ENCODE measurements at regions not wholly inside any gene's neighbourhood (a gene's known extent, or its start where the extent isn't known, plus 50 kb on each side); places are given as distances from the start of the nearest gene placed in this dataset.

- Histone ChIP-seq H3K9me3 (ENCODE audit: control insufficient read depth, insufficient read depth, low read length) (no peaks in the 10 kb centered on the region), H3K4me1 (ENCODE audit: control insufficient read depth, insufficient read depth, low read length) (no peaks in the 10 kb centered on the region), H3K36me3 (ENCODE audit: control insufficient read depth, insufficient read depth, low read length) (no peaks in the 10 kb centered on the region), H3K27me3 (ENCODE audit: control insufficient read depth, insufficient read depth, low read length) (no peaks in the 10 kb centered on the region), H3K27ac (ENCODE audit: low read length) (no peak overlapping the region), H3K4me3 (ENCODE audit: low read length) (no peak overlapping the region)
- no peak for DNase-seq (ENCODE audit: low read depth, low spot score)
- no CpG with 5 or more reads among the region's 4 CpGs for WGBS (ENCODE audit: insufficient coverage, insufficient read length)
Measured at GRCh38 chr14:97554597-97554996, 757.4 kb downstream of the VRK1 start.

GRCh38 chr14:97564334-97564733 lies 767.2 kb downstream of the VRK1 start:
- H3K4me3 ChIP-seq (ENCODE audit: low read length), result no peak overlapping the region
- no peaks in the 10 kb centered on the region for H3K36me3 ChIP-seq (ENCODE audit: control insufficient read depth, insufficient read depth, low read length)
- no peak for DNase-seq (ENCODE audit: low read depth, low spot score)
- no peak overlapping the region for H3K27ac ChIP-seq (ENCODE audit: low read length)
- H3K9me3 ChIP-seq (ENCODE audit: control insufficient read depth, insufficient read depth, low read length), result no peaks in the 10 kb centered on the region
- no CpG with 5 or more reads among the region's 3 CpGs for WGBS (ENCODE audit: insufficient coverage, insufficient read length)
- H3K27me3 ChIP-seq (ENCODE audit: control insufficient read depth, insufficient read depth, low read length), result no peaks in the 10 kb centered on the region
- H3K4me1 ChIP-seq (ENCODE audit: control insufficient read depth, insufficient read depth, low read length), result no peaks in the 10 kb centered on the region

- H3K27ac ChIP-seq (ENCODE audit: low read length), result no peak overlapping the region
- H3K4me3 ChIP-seq (ENCODE audit: low read length), result no peak overlapping the region
- no peaks in the 10 kb centered on the region for H3K27me3 ChIP-seq (ENCODE audit: control insufficient read depth, insufficient read depth, low read length)
- DNase-seq (ENCODE audit: low read depth, low spot score), result no peak
- H3K4me1 ChIP-seq (ENCODE audit: control insufficient read depth, insufficient read depth, low read length), result 0 out of 2 replicates have a peak, but pooled peaks cover 1% of the 10 kb centered on the region
- WGBS (ENCODE audit: insufficient coverage, insufficient read length), result no CpG with 5 or more reads among the region's 5 CpGs
- no peaks in the 10 kb centered on the region for H3K9me3 ChIP-seq (ENCODE audit: control insufficient read depth, insufficient read depth, low read length)
- no peaks in the 10 kb centered on the region for H3K36me3 ChIP-seq (ENCODE audit: control insufficient read depth, insufficient read depth, low read length)
Measured at GRCh38 chr14:97571201-97571600, 774.0 kb downstream of the VRK1 start.

- H3K27me3 ChIP-seq (ENCODE audit: control insufficient read depth, insufficient read depth, low read length), result no peaks in the 10 kb centered on the region
- no peaks in the 10 kb centered on the region for H3K36me3 ChIP-seq (ENCODE audit: control insufficient read depth, insufficient read depth, low read length)
- no peaks in the 10 kb centered on the region for H3K9me3 ChIP-seq (ENCODE audit: control insufficient read depth, insufficient read depth, low read length)
- H3K4me1 ChIP-seq (ENCODE audit: control insufficient read depth, insufficient read depth, low read length), result 0 out of 2 replicates have a peak, but pooled peaks cover 1% of the 10 kb centered on the region
- H3K4me3 ChIP-seq (ENCODE audit: low read length), result no peak overlapping the region
- no peak overlapping the region for H3K27ac ChIP-seq (ENCODE audit: low read length)
- no CpG with 5 or more reads among the region's 5 CpGs for WGBS (ENCODE audit: insufficient coverage, insufficient read length)
- DNase-seq (ENCODE audit: low read depth, low spot score), result no peak
Measured at GRCh38 chr14:97571866-97572555, 774.8 kb downstream of the VRK1 start.

GRCh38 chr14:97572583-97573458 lies 775.6 kb downstream of the VRK1 start:
- DNase-seq (ENCODE audit: low read depth, low spot score), result no peak
- Histone ChIP-seq H3K36me3 (ENCODE audit: control insufficient read depth, insufficient read depth, low read length) (no peaks in the 10 kb centered on the region), H3K4me3 (ENCODE audit: low read length) (no peak overlapping the region), H3K27ac (ENCODE audit: low read length) (no peak overlapping the region), H3K4me1 (ENCODE audit: control insufficient read depth, insufficient read depth, low read length) (0 out of 2 replicates have a peak, but pooled peaks cover 1% of the 10 kb centered on the region), H3K9me3 (ENCODE audit: control insufficient read depth, insufficient read depth, low read length) (no peaks in the 10 kb centered on the region), H3K27me3 (ENCODE audit: control insufficient read depth, insufficient read depth, low read length) (no peaks in the 10 kb centered on the region)
- WGBS (ENCODE audit: insufficient coverage, insufficient read length), result 100% methylated on average over 1 of the region's 19 CpGs

- no CpG with 5 or more reads among the region's 6 CpGs for WGBS (ENCODE audit: insufficient coverage, insufficient read length)
- H3K9me3 ChIP-seq (ENCODE audit: control insufficient read depth, insufficient read depth, low read length), result no peaks in the 10 kb centered on the region
- no peaks in the 10 kb centered on the region for H3K27me3 ChIP-seq (ENCODE audit: control insufficient read depth, insufficient read depth, low read length)
- 0 out of 2 replicates have a peak, but pooled peaks cover 1% of the 10 kb centered on the region for H3K4me1 ChIP-seq (ENCODE audit: control insufficient read depth, insufficient read depth, low read length)
- no peaks in the 10 kb centered on the region for H3K36me3 ChIP-seq (ENCODE audit: control insufficient read depth, insufficient read depth, low read length)
- no peak overlapping the region for H3K27ac ChIP-seq (ENCODE audit: low read length)
- no peak overlapping the region for H3K4me3 ChIP-seq (ENCODE audit: low read length)
- DNase-seq (ENCODE audit: low read depth, low spot score), result no peak
Measured at GRCh38 chr14:97575677-97576076, 778.5 kb downstream of the VRK1 start.

- DNase-seq (ENCODE audit: low read depth, low spot score), result no peak
- no peak overlapping the region for H3K27ac ChIP-seq (ENCODE audit: low read length)
- H3K27me3 ChIP-seq (ENCODE audit: control insufficient read depth, insufficient read depth, low read length), result no peaks in the 10 kb centered on the region
- no peaks in the 10 kb centered on the region for H3K4me1 ChIP-seq (ENCODE audit: control insufficient read depth, insufficient read depth, low read length)
- H3K4me3 ChIP-seq (ENCODE audit: low read length), result no peak overlapping the region
- no peaks in the 10 kb centered on the region for H3K36me3 ChIP-seq (ENCODE audit: control insufficient read depth, insufficient read depth, low read length)
- no peaks in the 10 kb centered on the region for H3K9me3 ChIP-seq (ENCODE audit: control insufficient read depth, insufficient read depth, low read length)
Measured at GRCh38 chr14:97578982-97579548, 781.9 kb downstream of the VRK1 start.

GRCh38 chr14:97581016-97581415 lies 783.8 kb downstream of the VRK1 start:
- no peaks in the 10 kb centered on the region for H3K4me1 ChIP-seq (ENCODE audit: control insufficient read depth, insufficient read depth, low read length)
- no peaks in the 10 kb centered on the region for H3K36me3 ChIP-seq (ENCODE audit: control insufficient read depth, insufficient read depth, low read length)
- H3K27ac ChIP-seq (ENCODE audit: low read length), result no peak overlapping the region
- no CpG with 5 or more reads among the region's 4 CpGs for WGBS (ENCODE audit: insufficient coverage, insufficient read length)
- no peak for DNase-seq (ENCODE audit: low read depth, low spot score)
- no peaks in the 10 kb centered on the region for H3K27me3 ChIP-seq (ENCODE audit: control insufficient read depth, insufficient read depth, low read length)
- no peaks in the 10 kb centered on the region for H3K9me3 ChIP-seq (ENCODE audit: control insufficient read depth, insufficient read depth, low read length)
- no peak overlapping the region for H3K4me3 ChIP-seq (ENCODE audit: low read length)

- Histone ChIP-seq H3K4me1 (ENCODE audit: control insufficient read depth, insufficient read depth, low read length) (no peaks in the 10 kb centered on the region), H3K27me3 (ENCODE audit: control insufficient read depth, insufficient read depth, low read length) (no peaks in the 10 kb centered on the region), H3K27ac (ENCODE audit: low read length) (no peak overlapping the region), H3K36me3 (ENCODE audit: control insufficient read depth, insufficient read depth, low read length) (no peaks in the 10 kb centered on the region), H3K4me3 (ENCODE audit: low read length) (no peak overlapping the region), H3K9me3 (ENCODE audit: control insufficient read depth, insufficient read depth, low read length) (no peaks in the 10 kb centered on the region)
- WGBS (ENCODE audit: insufficient coverage, insufficient read length), result no CpG with 5 or more reads among the region's 1 CpG
- DNase-seq (ENCODE audit: low read depth, low spot score), result no peak
Measured at GRCh38 chr14:97582022-97582421, 784.8 kb downstream of the VRK1 start.

- Histone ChIP-seq H3K4me1 (ENCODE audit: control insufficient read depth, insufficient read depth, low read length) (no peaks in the 10 kb centered on the region), H3K9me3 (ENCODE audit: control insufficient read depth, insufficient read depth, low read length) (no peaks in the 10 kb centered on the region), H3K27ac (ENCODE audit: low read length) (no peak overlapping the region), H3K4me3 (ENCODE audit: low read length) (no peak overlapping the region), H3K27me3 (ENCODE audit: control insufficient read depth, insufficient read depth, low read length) (no peaks in the 10 kb centered on the region), H3K36me3 (ENCODE audit: control insufficient read depth, insufficient read depth, low read length) (no peaks in the 10 kb centered on the region)
- no CpG with 5 or more reads among the region's 2 CpGs for WGBS (ENCODE audit: insufficient coverage, insufficient read length)
- no peak for DNase-seq (ENCODE audit: low read depth, low spot score)
Measured at GRCh38 chr14:97584528-97584927, 787.3 kb downstream of the VRK1 start.
